ENCODE measurements at regions not wholly inside any gene's neighbourhood (a gene's known extent, or its start where the extent isn't known, plus 50 kb on each side); places are given as distances from the start of the nearest gene placed in this dataset.

- TF ChIP-seq, protein P1, sequence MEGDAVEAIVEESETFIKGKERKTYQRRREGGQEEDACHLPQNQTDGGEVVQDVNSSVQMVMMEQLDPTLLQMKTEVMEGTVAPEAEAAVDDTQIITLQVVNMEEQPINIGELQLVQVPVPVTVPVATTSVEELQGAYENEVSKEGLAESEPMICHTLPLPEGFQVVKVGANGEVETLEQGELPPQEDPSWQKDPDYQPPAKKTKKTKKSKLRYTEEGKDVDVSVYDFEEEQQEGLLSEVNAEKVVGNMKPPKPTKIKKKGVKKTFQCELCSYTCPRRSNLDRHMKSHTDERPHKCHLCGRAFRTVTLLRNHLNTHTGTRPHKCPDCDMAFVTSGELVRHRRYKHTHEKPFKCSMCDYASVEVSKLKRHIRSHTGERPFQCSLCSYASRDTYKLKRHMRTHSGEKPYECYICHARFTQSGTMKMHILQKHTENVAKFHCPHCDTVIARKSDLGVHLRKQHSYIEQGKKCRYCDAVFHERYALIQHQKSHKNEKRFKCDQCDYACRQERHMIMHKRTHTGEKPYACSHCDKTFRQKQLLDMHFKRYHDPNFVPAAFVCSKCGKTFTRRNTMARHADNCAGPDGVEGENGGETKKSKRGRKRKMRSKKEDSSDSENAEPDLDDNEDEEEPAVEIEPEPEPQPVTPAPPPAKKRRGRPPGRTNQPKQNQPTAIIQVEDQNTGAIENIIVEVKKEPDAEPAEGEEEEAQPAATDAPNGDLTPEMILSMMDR (IDR thresholded peaks at IDR 0.05; ENCODE audit: control extremely low read depth, extremely low read depth, low read depth, missing control alignments), result no peak
- CTCF ChIA-PET, result no interaction called here
- POLR2A ChIA-PET, result no interaction called here
- no peak for DNase-seq (ENCODE audit: extremely low spot score)
Measured at GRCh38 chrX:136975684-136976470, 57.9 kb downstream of the GPR101 start.

DNA sequence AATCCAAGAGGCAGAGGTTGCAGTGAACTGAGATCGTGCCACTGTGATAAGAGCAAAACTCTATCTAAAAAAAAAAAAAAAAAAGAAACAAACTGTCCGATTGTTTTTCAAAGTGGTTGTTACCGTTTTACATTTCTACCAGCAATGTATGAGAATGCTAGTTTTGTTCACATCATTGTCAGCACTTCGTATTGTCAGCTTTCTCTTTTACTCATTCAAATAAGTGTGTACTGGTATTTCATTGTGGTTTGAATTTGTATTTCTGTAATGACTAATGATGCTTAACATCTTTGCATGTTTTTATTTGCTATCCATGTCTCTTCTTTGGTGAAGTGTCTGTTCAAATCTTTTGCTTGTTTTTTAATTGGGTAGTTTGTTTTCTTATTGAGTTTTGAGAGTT, 65.8 kb downstream of the GPR101 start:
- CTCF ChIA-PET, result no interaction called here
- DNase-seq (ENCODE audit: extremely low spot score), result no peak
- TF ChIP-seq, protein P1 (IDR thresholded peaks at IDR 0.05; ENCODE audit: control extremely low read depth, extremely low read depth, low read depth, missing control alignments), result no peak
- POLR2A ChIA-PET, result no interaction called here

- CTCF ChIA-PET, result interaction anchor here (0.9 kb wide), 1 partner anchor 88 kb away, joined by 3 read pairs; no protein-coding TSS in a partner anchor
- TF ChIP-seq, protein P1 (IDR thresholded peaks at IDR 0.05; ENCODE audit: control extremely low read depth, extremely low read depth, low read depth, missing control alignments), result no peak
- POLR2A ChIA-PET, result no interaction called here
- DNase-seq (ENCODE audit: extremely low spot score), result no peak
Measured at GRCh38 chrX:136963973-136964372, 69.8 kb downstream of the GPR101 start.

DNA sequence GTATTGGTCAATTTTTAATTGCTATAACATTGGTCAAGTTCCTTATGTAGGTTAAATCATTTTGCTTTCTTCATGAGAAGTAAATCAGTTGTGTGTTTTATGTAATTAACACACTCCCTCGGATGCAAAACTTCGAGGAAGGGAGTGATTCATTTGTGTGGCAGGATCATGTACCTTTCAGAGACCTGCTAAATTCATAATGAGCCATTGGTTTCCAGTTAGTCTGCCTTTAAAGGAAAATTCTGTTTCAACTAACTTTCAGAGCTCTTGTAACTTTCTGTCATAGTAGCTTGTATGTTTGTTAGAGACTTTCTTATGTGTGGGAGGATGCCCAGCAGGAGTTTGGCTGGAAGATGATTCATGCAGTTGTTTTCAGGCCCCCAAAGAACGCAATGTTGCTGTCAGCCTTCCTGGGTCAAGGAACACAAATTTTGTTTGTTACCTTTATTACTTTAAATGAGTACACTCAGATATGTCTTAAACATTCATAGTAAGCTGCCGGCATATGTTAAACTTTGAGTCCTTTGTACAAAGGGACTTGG, 72.1 kb downstream of the GPR101 start:
- TF ChIP-seq, protein P1 (IDR thresholded peaks at IDR 0.05; ENCODE audit: control extremely low read depth, extremely low read depth, low read depth, missing control alignments), result no peak
- POLR2A ChIA-PET, result no interaction called here
- DNase-seq (ENCODE audit: extremely low spot score), result no peak
- CTCF ChIA-PET, result interaction anchor here (1.1 kb wide), 1 partner anchor 29 kb away, joined by 3 read pairs; no protein-coding TSS in a partner anchor

DNA sequence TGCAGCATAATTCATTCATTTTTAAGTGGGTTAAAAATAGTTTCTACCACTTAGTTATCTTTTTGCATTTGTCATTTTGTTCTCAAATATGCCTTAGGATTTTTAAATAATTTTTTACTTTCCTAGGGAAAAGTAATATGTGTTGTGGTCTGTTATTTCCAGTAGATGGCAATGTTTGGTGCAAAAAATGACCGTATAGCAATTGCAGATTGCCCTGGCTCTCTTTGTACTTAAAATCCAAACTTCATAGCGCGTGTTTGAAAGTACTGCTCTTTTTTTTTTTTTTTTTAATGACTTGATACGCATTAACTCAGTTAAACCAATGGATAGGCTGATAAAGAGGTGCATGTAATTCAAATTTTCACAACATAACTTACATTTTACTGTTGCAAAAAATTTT, 74.4 kb upstream of the RBMX start:
- no peak for DNase-seq (ENCODE audit: extremely low spot score)
- TF ChIP-seq, protein P1 (IDR thresholded peaks at IDR 0.05; ENCODE audit: control extremely low read depth, extremely low read depth, low read depth, missing control alignments), result peak; percentile 25
- ChIA-PET CTCF (interaction anchor here (0.6 to 1.6 kb wide), 3 partner anchors 14 to 97 kb away, joined by 3 to 7 read pairs (median 5); no protein-coding TSS in a partner anchor), POLR2A (no interaction called here)

GRCh38 chrX:136953867-136954787, 73.6 kb upstream of the RBMX start:
- peak; percentile 57 for DNase-seq (ENCODE audit: extremely low spot score)
- ChIA-PET CTCF (interaction anchor here (0.6 to 1.6 kb wide), 3 partner anchors 13 to 98 kb away, joined by 3 to 7 read pairs (median 5); no protein-coding TSS in a partner anchor), POLR2A (no interaction called here)
- TF ChIP-seq, protein P1 (IDR thresholded peaks at IDR 0.05; ENCODE audit: control extremely low read depth, extremely low read depth, low read depth, missing control alignments), result peak; percentile 54
